ENCODE measurements at regions not wholly inside any gene's neighbourhood (a gene's known extent, or its start where the extent isn't known, plus 50 kb on each side); places are given as distances from the start of the nearest gene placed in this dataset.

DNA sequence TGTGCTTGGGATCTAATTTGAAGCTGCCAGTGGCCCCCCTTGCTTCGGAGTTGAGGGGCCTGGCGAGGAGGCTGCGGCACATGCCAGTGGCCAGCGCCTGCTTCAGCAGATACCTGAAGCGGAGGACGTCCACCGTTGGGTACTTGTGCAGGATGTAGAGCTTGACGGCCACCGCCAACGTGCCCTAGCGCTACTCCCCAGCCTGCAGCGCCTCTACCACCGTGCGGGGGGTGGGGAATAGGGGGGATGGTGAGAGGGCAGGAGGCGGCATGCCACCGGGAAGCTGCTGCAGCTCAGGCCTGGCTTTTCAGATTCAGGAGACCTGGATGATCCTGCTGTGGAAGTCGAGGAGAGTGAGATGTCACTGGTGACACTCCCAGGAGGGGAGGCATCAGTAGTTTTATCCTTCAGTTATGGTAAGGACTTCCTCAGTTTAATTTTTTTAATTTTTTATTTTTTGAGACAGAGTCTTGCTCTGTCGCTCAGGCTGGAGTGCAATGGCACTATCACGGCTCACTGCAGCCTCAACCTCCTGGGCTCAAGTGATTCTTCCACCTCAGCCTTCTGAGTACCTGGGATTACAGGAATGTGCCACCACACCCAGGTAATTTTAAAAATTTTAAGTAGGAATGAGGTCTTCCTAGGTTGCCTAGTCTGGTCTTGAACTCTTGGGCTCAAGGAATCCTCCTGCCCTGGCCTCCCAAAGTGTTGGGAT is 150.6 kb upstream of the FRMD4B start:
- Histone ChIP-seq H3K36me3 (replicated peaks; ENCODE audit: low read depth, low read length) (no peaks in the 10 kb centered on the region), H3K4me1 (ENCODE audit: low read length) (no peaks in the 10 kb centered on the region), H3K27me3 (ENCODE audit: low read depth, low read length) (peaks cover 5% of the 10 kb centered on the region; the same call in 1 of the 2 replicates), H3K4me2 (ENCODE audit: low read length) (no peak overlapping the region), H3K4me3 (ENCODE audit: low read length) (no peak overlapping the region), H4K20me1 (ENCODE audit: insufficient read depth, low read length) (no peaks in the 10 kb centered on the region), H3K9me3 (ENCODE audit: insufficient read depth, low read length) (no peaks in the 10 kb centered on the region), H3K79me2 (ENCODE audit: low read length) (no peaks in the 10 kb centered on the region), H3K27ac (ENCODE audit: low read length) (no peak overlapping the region), H3K9ac (ENCODE audit: low read length) (no peak overlapping the region), H2AFZ (ENCODE audit: low read depth, low read length) (no peak overlapping the region)
- TF ChIP-seq, protein P1, sequence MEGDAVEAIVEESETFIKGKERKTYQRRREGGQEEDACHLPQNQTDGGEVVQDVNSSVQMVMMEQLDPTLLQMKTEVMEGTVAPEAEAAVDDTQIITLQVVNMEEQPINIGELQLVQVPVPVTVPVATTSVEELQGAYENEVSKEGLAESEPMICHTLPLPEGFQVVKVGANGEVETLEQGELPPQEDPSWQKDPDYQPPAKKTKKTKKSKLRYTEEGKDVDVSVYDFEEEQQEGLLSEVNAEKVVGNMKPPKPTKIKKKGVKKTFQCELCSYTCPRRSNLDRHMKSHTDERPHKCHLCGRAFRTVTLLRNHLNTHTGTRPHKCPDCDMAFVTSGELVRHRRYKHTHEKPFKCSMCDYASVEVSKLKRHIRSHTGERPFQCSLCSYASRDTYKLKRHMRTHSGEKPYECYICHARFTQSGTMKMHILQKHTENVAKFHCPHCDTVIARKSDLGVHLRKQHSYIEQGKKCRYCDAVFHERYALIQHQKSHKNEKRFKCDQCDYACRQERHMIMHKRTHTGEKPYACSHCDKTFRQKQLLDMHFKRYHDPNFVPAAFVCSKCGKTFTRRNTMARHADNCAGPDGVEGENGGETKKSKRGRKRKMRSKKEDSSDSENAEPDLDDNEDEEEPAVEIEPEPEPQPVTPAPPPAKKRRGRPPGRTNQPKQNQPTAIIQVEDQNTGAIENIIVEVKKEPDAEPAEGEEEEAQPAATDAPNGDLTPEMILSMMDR (IDR thresholded peaks at IDR 0.05; ENCODE audit: low read depth, low read length): no peak
- no peak for TF ChIP-seq EZH2phosphoT487 (IDR thresholded peaks at IDR 0.05; ENCODE audit: low read depth)

DNA sequence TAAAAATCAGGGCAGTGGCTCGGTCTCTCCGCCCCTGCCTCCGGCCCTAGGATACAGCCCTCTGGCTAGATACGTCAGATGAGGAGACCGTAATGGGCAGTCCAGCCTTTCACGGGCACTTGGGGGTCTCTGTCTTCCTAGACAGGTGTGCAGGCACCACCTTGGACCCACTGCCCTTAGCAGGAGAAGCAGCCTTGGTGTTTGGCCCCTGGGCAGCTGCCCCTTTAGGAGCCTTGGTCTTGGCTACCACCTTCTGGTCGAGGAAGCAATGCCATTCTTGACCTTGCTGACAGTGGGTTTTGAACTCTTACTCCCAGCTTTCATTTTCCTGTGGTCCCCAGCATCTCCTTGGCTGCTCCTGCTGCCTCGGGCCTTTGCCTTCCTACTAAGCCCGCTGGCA is 149.7 kb upstream of the FRMD4B start:
- Histone ChIP-seq H3K4me1 (ENCODE audit: low read length) (no peaks in the 10 kb centered on the region), H2AFZ (ENCODE audit: low read depth, low read length) (no peak overlapping the region), H3K79me2 (ENCODE audit: low read length) (no peaks in the 10 kb centered on the region), H3K9me3 (ENCODE audit: insufficient read depth, low read length) (no peaks in the 10 kb centered on the region), H3K36me3 (replicated peaks; ENCODE audit: low read depth, low read length) (no peaks in the 10 kb centered on the region), H3K27ac (ENCODE audit: low read length) (no peak overlapping the region), H4K20me1 (ENCODE audit: insufficient read depth, low read length) (no peaks in the 10 kb centered on the region), H3K9ac (ENCODE audit: low read length) (no peak overlapping the region), H3K4me3 (ENCODE audit: low read length) (no peak overlapping the region), H3K4me2 (ENCODE audit: low read length) (no peak overlapping the region), H3K27me3 (ENCODE audit: low read depth, low read length) (peaks cover 6% of the 10 kb centered on the region; the same call in 1 of the 2 replicates)
- TF ChIP-seq, protein P1 (IDR thresholded peaks at IDR 0.05; ENCODE audit: low read depth, low read length): no peak

GRCh38 chr3:69532547-69533224 is 146.8 kb upstream of the FRMD4B start:
- no peaks in the 10 kb centered on the region for H3K4me1 ChIP-seq (ENCODE audit: low read length)
- H3K9ac ChIP-seq (ENCODE audit: low read length): no peak overlapping the region
- no peaks in the 10 kb centered on the region for H3K36me3 ChIP-seq (replicated peaks; ENCODE audit: low read depth, low read length)
- H4K20me1 ChIP-seq (ENCODE audit: insufficient read depth, low read length): no peaks in the 10 kb centered on the region
- peaks cover 6% of the 10 kb centered on the region; the same call in 1 of the 2 replicates for H3K27me3 ChIP-seq (ENCODE audit: low read depth, low read length)
- no peaks in the 10 kb centered on the region for H3K79me2 ChIP-seq (ENCODE audit: low read length)
- no peak overlapping the region for H2AFZ ChIP-seq (ENCODE audit: low read depth, low read length)
- no peak overlapping the region for H3K4me2 ChIP-seq (ENCODE audit: low read length)
- no peak for TF ChIP-seq EZH2phosphoT487 (IDR thresholded peaks at IDR 0.05; ENCODE audit: low read depth)
- TF ChIP-seq, protein P1 (IDR thresholded peaks at IDR 0.05; ENCODE audit: low read depth, low read length): no peak
- H3K9me3 ChIP-seq (ENCODE audit: insufficient read depth, low read length): no peaks in the 10 kb centered on the region; the same call in 1 of the 2 replicates
- H3K27ac ChIP-seq (ENCODE audit: low read length): no peak overlapping the region
- no peak overlapping the region for H3K4me3 ChIP-seq (ENCODE audit: low read length)

All from OCI-LY3 (cell line).